ENCODE measurements at regions not wholly inside any gene's neighbourhood (a gene's known extent, or its start where the extent isn't known, plus 50 kb on each side); places are given as distances from the start of the nearest gene placed in this dataset.

- TF ChIP-seq CTCF (IDR thresholded peaks at IDR 0.05; ENCODE audit: low read depth, low read length, poor library complexity, severe bottlenecking) (no peak), EZH2phosphoT487 (IDR thresholded peaks at IDR 0.05; ENCODE audit: borderline replicate concordance, low read length) (no peak)
Measured at GRCh38 chr1:184276416-184276815, 110.4 kb upstream of the C1orf21 start.
